HG02642 (cell line): ENCODE measurements at regions not wholly inside any gene's neighbourhood (a gene's known extent, or its start where the extent isn't known, plus 50 kb on each side); places are given as distances from the start of the nearest gene placed in this dataset.
"Not testable (repeated sequence)": the region's sequence is repeated elsewhere in the genome, so short reads cannot be mapped to it uniquely, and the experiment has no call there.

Experiments
- ATAC-seq: cut with Tn5 transposase; IDR thresholded peaks from one replicate; pipeline ENCODE4 v1.9.1; 2021; ENCODE audit warnings: mild to moderate bottlenecking; ENCODE audit not compliant: unreplicated experiment, poor library complexity

GRCh38 chr5:163682234-163682633 is 176.8 kb downstream of the MAT2B start:
- no peak for ATAC-seq

GRCh38 chr5:163687414-163687813 is 182.0 kb downstream of the MAT2B start:
- ATAC-seq: no peak

GRCh38 chr5:163692091-163692490 is 186.7 kb downstream of the MAT2B start:
- no peak for ATAC-seq

GRCh38 chr5:163695830-163696578 is 190.6 kb downstream of the MAT2B start:
- peak; percentile 95 for ATAC-seq

- ATAC-seq: no peak
Observed at GRCh38 chr5:163696579-163696887, 191.1 kb downstream of the MAT2B start.

GRCh38 chr5:163706053-163706771 is 200.8 kb downstream of the MAT2B start:
- ATAC-seq: no peak

GRCh38 chr5:163712011-163712410 is 206.6 kb downstream of the MAT2B start:
- ATAC-seq: no peak

GRCh38 chr5:163718272-163718671 is 212.9 kb downstream of the MAT2B start:
- no peak for ATAC-seq

GRCh38 chr5:163724305-163724704 is 218.9 kb downstream of the MAT2B start:
- no peak for ATAC-seq

GRCh38 chr5:163727028-163727427 is 221.6 kb downstream of the MAT2B start:
- peak; percentile 95 for ATAC-seq

- no peak for ATAC-seq
Observed at GRCh38 chr5:163730206-163730756, 224.9 kb downstream of the MAT2B start.

- ATAC-seq: no peak
Observed at GRCh38 chr5:163731256-163731655, 225.8 kb downstream of the MAT2B start.

- ATAC-seq: no peak
Observed at GRCh38 chr5:163735069-163735468, 229.7 kb downstream of the MAT2B start.

GRCh38 chr5:163747586-163747985 is 242.2 kb downstream of the MAT2B start:
- no peak for ATAC-seq

- no peak for ATAC-seq
Observed at GRCh38 chr5:163748934-163749333, 243.5 kb downstream of the MAT2B start.

- ATAC-seq: not testable (repeated sequence)
Observed at GRCh38 chr5:163750415-163750814, 245.0 kb downstream of the MAT2B start.

- no peak for ATAC-seq
Observed at GRCh38 chr5:163755505-163755904, 250.1 kb downstream of the MAT2B start.

GRCh38 chr5:163756170-163756569 is 250.8 kb downstream of the MAT2B start:
- ATAC-seq: no peak

GRCh38 chr5:163757344-163757743 is 251.9 kb downstream of the MAT2B start:
- ATAC-seq: no peak

GRCh38 chr5:163758283-163758711 is 252.9 kb downstream of the MAT2B start:
- no peak for ATAC-seq

GRCh38 chr5:163759000-163759704 is 253.7 kb downstream of the MAT2B start:
- ATAC-seq: no peak
